HPDE6-E6E7 (cell line): ENCODE measurements at regions not wholly inside any gene's neighbourhood (a gene's known extent, or its start where the extent isn't known, plus 50 kb on each side); places are given as distances from the start of the nearest gene placed in this dataset.
"Not testable (repeated sequence)": the region's sequence is repeated elsewhere in the genome, so short reads cannot be mapped to it uniquely, and the experiment has no call there.

Source experiments
- DNase-seq: peaks from one replicate; pipeline ENCODE4 v3.0.0; 2011; ENCODE audit warnings: missing footprints; ENCODE audit errors: extremely low spot score

GRCh38 chr1:104163912-104164476 is 414.3 kb downstream of the AMY1C start:
- DNase-seq: no peak

DNA sequence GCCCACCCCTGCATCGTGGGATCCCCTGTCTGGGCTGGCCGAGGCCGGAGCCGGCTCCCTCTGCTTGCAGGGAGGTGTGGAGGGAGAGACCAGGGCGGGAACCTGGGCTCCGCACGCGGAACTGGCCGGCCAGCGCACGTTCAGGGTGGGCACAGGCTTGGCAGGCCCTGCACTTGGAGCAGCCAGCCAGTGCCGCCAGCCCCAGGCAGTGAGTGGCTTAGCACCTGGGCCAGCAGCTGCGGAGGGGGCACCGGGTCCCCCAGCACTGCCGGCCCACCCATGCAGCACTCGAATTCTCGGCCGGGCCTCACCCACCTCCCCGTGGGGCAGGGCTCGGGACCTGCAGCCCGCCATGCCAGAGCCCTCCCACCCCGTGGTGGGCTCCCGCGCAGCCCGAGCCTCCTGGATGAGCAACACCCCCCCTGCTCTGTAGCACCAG is 422.6 kb downstream of the AMY1C start:
- no peak for DNase-seq

DNA sequence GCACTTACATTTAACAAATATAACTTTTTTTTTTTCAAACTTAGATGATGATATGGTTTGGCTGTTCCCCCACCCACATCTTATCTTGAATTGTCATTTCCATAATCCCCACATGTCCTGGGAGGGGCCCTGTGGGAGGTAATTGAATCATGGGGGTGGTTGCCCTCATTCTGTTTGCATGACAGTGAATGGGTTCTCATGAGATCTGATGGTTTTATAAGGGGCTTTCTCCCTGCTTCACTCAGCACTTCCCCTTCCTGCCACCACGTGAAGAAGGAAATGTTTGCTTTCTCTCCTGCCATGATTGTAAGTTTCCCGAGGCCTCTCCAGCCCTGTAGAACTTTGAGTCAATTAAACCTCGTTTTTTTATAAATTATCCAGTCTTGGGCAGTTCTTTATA is 432.6 kb downstream of the AMY1C start:
- DNase-seq: no peak

GRCh38 chr1:104189207-104189606 is 439.5 kb downstream of the AMY1C start:
- no peak for DNase-seq

DNA sequence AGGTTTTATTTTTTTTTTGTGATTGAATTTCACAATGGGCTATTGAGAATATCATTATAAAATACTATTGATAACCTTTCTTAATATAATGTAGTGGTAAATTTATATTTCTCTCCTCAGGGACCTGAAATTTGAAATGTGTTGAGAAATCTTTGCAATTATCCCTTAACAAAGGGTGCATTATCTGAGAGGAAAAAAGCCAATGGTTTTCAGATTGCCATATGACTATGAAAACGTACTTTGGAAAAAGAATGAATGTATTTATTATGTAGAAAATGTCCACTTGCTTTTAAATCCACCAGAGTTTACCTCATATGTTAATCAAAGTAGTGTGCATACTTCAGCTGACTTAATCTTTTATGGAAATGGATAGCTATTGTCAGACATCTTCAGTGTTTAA is 441.1 kb downstream of the AMY1C start:
- DNase-seq: no peak

DNA sequence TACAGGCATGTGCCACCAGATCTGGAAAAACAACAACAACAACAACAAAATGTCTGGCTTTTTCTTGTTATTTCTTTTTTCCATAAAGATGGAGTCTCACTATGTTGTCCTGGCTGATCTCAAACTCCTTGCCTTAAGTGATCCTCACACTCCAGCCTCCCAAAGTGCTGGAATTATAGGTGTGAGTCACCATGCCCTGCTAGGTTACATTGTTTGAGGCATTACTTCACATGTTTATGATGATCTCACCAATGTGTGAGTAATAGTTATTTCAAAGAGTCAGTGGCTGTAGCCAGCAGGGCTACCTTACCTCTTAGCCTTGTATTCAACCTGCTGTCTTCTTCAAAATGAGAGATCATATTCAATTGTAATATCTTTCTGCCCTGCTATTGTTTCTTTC is 445.7 kb downstream of the AMY1C start:
- DNase-seq: peak; percentile 40

DNA sequence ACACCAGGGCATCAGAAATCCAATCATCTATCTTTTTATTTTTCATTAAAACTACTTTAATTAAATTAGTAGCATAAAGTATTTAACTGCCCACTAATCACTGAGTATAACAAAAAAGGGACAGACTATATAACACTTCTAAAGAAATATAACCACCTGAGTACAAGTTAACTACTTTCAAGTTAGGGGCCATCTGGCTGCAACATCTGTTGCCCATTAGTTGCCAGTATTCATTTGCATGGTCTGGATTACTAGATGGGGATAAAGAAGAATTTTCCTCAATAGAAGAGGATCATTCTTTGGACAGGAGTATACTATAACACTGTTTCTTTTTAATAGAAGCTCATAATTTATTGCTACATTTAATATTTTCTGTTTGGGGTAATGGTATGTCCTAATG is 446.4 kb downstream of the AMY1C start:
- no peak for DNase-seq

GRCh38 chr1:104197516-104197915 is 447.8 kb downstream of the AMY1C start:
- DNase-seq: no peak

DNA sequence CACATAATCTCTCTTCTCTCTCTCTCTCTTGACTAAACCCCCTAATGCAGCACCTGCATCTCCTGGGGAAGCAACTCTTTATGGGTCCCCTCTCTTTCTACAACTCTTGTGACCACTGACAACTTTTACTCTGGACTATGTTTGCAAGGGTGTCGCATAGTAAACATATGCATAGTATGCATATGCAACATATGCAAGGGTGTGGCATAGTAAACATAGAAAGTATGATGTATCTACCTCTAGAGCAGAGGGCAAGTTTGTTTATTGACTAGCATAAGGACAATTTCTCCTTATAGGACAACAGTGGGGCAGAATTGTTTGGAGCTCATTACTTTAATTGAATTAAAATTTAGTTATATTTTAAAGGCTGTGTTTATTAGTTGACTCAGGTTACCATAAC is 462.5 kb downstream of the AMY1C start:
- no peak for DNase-seq

- not testable (repeated sequence) for DNase-seq
These were observed 467.8 kb downstream of the AMY1C start for GRCh38 chr1:104217395-104217986.

DNA sequence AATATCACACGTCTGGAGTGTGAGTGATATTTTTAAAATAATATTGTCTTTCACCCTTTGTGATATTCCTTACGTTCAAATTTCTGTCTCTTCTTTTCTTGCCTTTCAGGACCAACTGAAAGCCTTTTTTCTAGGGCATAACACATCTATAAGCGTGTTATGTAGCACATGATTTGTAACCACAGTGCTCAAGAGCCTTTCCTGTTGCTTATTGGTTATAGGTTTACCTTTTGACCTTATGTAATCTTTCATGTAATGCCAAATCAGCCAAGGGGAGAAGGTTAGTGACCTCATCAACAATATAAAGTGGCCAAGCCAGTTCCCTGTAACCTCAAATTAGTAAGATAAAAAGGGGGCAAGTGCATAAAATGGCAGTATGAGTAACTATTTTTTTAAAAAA is 480.2 kb downstream of the AMY1C start:
- DNase-seq: no peak

- DNase-seq: no peak
These were observed 482.0 kb downstream of the AMY1C start for GRCh38 chr1:104231676-104232075.

DNA sequence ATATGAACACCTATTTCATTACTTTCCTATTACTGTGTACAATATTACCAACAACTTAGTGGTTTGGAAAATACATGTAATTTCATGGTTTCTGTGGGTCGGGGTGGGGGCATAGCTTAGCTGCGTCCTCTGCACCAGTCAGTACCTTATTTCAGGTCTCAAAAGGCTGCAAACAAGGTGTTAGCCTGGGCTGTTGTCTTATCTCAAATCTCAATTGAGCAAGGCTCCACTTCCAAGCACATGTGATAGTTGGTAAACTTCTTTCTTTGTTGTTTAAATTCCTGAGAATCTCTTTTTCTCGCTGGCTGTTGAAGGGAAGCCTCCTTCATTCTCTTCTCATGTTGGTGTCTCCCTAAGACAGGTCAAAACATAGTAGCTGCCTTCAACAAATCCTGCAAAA is 485.4 kb downstream of the AMY1C start:
- no peak for DNase-seq

GRCh38 chr1:104238991-104239390 is 489.3 kb downstream of the AMY1C start:
- DNase-seq: no peak

DNA sequence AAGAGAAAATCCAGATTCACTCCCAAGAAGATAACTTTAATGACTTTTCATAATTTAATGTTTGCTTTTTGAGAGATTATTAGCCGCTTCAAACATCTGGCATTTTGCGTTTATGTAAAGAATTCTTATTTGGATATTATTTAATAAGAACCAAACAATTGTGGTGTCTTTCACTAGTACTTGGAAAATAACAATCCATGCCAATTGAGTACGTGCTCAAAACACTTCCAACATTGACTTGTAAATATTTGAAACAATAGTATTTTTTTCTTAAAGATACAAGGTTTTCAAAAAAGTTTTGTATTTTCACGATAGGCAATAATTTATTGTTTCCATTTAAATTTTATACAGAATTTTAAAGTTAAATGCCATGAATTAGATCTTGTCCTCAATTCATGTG is 498.7 kb downstream of the AMY1C start:
- no peak for DNase-seq

DNA sequence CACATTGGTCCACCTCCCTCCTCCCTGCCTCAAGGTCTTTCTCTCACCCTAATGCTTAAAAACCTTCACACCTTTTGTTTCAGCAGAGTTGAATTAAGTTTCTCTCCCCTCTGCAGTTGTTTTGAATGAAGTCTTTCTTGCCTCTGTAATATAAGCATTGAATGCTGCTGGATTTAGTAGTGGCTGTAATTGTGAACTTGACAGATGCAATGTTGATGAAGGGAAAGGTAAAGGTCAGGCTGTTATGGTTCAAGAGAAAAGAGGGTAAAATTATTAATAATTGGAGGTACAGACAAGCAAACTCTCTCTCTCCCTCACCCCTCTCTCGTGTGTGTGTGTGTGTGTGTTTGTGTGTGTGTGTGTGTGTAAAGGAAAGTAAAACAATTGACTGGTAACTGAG is 509.8 kb downstream of the AMY1C start:
- no peak for DNase-seq

DNA sequence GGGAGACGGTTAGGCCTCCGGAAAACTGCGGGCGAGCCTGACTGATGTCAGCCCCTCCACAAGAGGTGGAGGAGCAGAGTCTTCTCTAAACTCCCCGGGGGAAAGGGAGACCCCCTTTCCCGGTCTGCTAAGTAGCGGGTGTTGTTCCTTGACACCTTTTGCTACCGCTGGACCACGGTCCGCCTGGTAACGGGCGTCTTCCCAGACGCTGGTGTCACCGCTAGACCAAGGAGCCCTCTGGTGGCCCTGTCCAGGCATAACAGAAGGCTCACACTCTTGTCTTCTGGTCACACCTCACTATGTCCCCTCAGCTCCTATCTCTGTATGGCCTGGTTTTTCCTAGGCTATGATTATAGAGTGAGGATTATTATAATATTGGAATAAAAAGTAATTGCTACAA is 513.4 kb downstream of the AMY1C start:
- not testable (repeated sequence) for DNase-seq

- no peak for DNase-seq
These were observed 514.8 kb downstream of the AMY1C start for GRCh38 chr1:104264521-104264920.

- no peak for DNase-seq
These were observed 515.5 kb downstream of the AMY1C start for GRCh38 chr1:104265163-104265562.

DNA sequence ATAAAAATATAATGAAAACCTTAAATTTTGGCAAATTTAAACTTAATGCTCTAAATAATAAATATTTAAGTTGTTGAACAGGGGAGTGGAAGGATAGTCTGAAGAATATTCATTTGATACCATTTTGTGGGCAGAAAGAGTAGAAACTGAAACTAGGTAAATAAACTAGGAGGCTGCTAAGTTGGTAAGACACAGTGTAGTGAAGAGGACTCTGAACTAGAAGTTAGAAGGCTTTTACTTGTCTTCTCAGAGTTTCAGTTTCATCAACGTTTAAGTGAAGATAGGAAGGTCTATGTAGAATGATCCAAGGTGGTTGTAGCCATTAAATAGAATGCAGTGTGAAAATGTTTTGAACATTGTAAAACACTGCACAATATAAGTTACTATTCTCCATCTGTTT is 516.9 kb downstream of the AMY1C start:
- no peak for DNase-seq

DNA sequence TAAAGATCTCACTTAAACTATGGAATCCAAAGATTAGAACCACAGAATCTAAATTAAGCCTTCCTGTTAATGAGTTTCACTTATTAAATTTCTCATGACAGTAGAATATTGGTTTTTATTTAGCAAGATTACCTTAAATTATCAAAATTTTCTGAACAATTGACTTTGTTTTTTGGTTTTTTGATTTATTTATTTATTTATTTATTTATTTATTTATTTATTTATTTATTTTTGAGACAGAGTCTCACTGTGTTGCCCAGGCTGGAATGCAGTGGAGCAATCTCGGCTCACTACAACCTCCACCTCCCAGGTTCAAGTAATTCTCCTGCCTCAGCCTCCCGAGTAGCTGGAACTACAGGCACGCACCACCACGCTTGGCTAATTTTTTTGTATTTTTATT is 538.6 kb downstream of the AMY1C start:
- DNase-seq: not testable (repeated sequence)

DNA sequence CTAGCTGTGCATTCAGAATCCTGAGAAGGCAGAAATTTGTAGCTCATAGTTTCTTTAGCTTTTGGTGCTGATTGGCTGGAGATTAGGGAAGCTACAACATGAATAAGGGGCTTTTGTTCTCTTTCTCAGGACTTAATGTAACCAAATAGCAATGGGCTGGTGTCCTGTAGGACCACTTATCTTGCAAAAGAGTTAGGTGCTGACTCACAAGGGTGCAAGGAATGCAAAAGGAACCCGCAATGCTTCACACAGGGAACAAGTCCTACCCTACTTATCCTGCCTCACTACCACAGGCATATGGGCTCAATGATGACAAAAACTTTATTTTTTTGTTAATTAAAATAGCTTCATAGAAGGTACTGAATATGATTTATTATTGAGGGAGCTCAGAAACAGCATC is 541.5 kb downstream of the AMY1C start:
- DNase-seq: no peak

DNA sequence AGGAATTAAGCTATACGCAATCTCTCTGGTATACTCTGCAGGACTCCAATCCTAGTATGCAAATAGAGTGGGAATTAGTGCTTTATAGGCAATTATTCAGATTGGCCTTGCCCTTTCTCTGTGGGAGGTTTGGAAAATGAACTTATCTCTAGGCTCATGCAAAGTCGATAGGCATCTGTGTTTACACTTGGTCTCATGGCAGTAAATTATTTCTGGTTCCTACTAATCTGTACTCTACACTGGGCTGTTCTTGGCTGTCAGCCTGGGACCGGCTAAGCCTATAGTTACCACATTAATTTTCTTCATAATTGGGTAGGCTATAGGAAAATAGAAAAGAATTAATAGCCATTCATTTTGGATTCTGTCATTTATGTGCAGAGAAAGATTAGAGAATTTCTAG is 544.6 kb downstream of the AMY1C start:
- DNase-seq: no peak

DNA sequence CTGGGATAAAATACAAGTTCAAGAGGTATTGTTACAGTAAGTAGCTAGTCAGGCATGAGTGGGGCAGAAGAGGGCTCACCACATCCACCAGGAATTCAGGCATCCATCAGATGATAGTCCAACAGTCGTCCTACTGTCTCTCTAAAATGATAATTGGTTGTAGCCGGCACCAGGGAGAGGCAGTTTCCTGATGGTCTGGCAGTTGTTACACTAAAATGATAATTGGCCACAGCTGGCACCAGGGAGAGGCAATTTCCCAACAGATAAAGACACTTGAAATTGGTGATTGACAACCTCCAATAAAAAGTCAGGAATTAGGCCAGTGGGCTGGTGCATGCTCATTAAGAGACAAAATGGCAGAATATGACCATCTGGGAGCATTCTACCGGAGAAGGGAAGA is 545.8 kb downstream of the AMY1C start:
- no peak for DNase-seq
